Astrocyte of the spinal cord (primary cell): ENCODE measurements at regions not wholly inside any gene's neighbourhood (a gene's known extent, or its start where the extent isn't known, plus 50 kb on each side); places are given as distances from the start of the nearest gene placed in this dataset.
"Not testable (repeated sequence)": the region's sequence is repeated elsewhere in the genome, so short reads cannot be mapped to it uniquely, and the experiment has no call there.

Source experiments
- DNase-seq: peaks from one replicate; pipeline ENCODE4 v3.0.0; 2011; ENCODE audit warnings: low read depth, low spot score
- H3K4me3 ChIP-seq: 2 replicates; pipeline ENCODE4 v1.5.1; 2011; ENCODE audit warnings: low read depth, mild to moderate bottlenecking, low read length, moderate library complexity
- in situ Hi-C: cut with HindIII; loops from 2 replicates; pipeline ENCODE4 v1.10.0; 2017; ENCODE audit warnings: low sequenced_read_pairs
- TF ChIP-seq, protein P1 (sequence below): IDR thresholded peaks from 2 replicates; pipeline ENCODE4 v1.5.1; 2012; ENCODE audit warnings: low read depth, mild to moderate bottlenecking, low read length, inconsistent platforms

DNA sequence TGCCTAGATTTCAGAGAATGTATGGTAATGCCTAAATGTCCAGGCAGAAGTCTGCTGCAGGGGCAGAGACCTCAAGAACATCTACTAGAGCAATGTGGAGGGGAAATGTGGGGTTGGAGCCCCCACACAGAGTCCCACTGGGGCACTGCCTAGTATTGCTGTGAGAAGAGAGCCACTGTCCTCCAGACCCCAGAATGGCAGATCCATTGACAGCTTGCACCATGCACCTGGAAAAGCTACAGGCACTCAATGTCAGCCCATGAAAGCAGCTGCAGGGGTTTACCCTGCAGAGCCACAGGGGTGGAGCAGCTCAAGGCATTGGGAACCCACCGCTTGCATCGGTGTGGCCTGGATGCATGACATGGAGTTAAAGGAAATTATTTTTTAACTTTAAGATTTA is 314.1 kb downstream of the CYRIA start:
- no peak overlapping the region for H3K4me3 ChIP-seq
- no peak for DNase-seq
- in situ Hi-C loops: no loop called here
- TF ChIP-seq, protein P1, sequence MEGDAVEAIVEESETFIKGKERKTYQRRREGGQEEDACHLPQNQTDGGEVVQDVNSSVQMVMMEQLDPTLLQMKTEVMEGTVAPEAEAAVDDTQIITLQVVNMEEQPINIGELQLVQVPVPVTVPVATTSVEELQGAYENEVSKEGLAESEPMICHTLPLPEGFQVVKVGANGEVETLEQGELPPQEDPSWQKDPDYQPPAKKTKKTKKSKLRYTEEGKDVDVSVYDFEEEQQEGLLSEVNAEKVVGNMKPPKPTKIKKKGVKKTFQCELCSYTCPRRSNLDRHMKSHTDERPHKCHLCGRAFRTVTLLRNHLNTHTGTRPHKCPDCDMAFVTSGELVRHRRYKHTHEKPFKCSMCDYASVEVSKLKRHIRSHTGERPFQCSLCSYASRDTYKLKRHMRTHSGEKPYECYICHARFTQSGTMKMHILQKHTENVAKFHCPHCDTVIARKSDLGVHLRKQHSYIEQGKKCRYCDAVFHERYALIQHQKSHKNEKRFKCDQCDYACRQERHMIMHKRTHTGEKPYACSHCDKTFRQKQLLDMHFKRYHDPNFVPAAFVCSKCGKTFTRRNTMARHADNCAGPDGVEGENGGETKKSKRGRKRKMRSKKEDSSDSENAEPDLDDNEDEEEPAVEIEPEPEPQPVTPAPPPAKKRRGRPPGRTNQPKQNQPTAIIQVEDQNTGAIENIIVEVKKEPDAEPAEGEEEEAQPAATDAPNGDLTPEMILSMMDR: no peak

DNA sequence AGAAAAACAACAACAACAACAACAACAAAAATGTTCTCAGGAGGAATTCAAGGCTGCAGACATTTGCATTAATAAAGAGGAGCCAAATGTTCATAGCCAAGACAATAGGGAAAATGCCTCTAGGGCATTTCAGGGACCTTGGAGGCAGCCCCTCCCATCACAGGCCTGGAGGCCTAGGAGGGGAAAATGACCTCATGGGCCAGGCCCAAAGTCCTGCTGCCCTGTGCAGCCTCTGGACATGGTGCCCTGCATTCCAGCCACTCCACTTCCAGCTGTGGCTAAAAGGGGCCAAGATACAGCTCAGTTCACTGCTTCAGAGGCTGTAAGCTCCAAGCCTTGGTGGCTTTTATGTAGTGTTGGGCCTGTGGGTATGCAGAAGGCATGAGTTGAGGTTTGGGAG is 314.5 kb downstream of the CYRIA start:
- no peak for DNase-seq
- TF ChIP-seq, protein P1: no peak
- in situ Hi-C loops: no loop called here
- no peak overlapping the region for H3K4me3 ChIP-seq

DNA sequence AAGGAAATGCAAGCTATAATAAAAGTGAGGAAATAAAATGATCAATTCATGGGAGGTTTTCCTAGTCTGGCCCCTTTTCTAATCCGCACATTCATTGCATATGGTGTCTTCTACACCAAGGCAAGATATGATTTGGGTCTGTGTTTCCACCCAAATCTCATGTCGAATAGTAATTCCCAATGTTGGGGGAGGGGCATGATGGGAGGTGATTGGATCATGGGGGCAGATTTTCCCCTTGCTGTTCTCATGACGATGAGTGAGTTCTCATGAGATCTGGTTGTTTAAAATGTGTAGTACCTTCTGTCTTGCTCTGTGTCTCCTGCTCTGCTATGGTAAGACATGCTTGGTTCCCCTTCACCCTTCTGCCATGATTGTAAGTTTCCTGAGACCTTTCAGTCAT is 315.4 kb downstream of the CYRIA start:
- no peak for DNase-seq
- no peak overlapping the region for H3K4me3 ChIP-seq
- in situ Hi-C loops: no loop called here
- TF ChIP-seq, protein P1: no peak

DNA sequence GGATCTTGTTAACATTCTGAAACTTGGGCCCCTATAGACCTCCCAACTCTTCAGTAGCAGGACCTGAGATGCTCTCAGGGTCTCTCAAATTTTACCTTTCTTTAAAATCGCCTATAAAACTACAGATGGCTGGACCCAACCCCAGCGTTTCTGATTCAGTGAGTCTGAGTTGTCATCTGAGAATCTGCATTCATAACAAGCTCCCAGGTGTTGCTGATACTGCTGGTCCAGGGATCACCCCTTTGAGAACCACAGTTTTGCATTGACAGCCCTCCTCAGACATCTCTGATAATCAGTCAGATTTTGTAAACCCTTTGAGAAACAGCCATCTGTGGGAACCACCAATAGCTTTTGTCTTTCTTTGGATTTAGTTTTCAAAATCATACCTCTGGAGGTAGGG is 315.8 kb downstream of the CYRIA start:
- in situ Hi-C loops: no loop called here
- no peak for DNase-seq
- H3K4me3 ChIP-seq: no peak overlapping the region
- TF ChIP-seq, protein P1: no peak

DNA sequence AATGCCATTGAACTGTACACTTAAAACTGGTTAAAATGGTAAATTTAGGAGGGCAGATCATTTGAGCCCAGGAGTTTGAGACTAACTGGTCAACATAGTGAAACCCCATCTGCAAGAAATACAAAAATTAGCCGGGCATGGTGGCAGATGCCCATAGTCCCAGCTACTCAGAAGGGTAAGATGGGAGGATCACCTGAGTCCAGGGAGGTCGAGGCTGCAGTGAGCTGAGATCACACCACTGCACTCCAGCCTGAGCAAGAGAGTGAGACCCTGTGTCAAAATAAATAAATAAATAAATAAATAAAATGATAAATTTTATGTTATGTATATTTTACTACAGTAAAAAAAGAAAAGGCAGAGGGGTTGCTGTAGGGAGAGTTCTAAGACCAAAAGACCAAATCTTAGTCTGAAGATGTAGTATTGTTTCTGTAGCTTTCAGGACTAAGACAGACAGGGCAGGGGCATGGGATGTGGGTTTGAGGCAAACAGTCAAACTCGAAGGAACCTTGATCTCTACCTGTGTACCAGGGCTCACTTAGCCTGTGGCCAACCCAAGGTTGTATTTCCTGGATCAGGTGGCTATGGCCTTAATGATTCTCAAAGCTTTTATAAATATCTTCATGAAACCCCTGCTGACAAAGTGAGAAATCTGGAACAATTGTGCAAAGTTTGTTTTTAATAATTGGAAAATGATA is 316.7 kb downstream of the CYRIA start:
- no peak for DNase-seq
- in situ Hi-C loops: no loop called here
- TF ChIP-seq, protein P1: no peak
- H3K4me3 ChIP-seq: no peak overlapping the region

DNA sequence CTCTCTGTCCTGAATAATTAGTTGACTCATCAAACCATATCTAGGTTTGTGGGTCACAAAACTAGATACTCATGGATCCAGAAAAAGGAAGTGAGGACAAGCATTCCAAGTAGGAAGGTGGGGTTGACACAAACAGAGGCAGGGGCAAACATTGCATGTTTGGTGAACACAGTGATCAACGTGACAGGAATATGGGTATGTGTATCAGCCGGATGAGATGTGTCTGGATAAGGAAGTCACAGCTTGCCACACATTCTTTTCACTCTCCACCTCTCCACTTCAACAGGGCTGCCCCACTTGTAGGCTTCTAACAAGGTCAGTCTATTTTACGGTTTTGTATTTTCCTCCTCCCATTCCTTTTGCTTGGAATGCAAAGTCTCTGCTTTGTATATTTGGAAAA is 319.0 kb downstream of the CYRIA start:
- TF ChIP-seq, protein P1: no peak
- DNase-seq: no peak
- no peak overlapping the region for H3K4me3 ChIP-seq
- in situ Hi-C loops: no loop called here

DNA sequence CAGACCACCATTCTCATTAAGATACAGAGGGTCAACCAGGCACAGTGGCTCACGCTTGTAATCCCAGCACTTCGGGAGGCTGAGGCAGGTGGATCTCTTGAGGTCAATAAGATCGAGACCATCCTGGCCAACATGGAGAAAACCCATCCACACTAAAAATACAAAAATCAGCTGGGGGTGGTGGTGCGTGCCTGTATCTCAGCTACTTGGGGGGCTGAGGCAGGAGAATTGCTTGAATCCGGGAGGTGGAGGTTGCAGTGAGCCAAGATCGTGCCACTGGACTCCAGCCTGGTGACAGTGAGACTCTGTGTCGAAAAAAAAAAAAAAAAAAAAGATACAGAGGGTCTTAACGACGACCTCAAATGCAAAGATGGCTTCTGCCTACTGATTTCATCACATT is 320.4 kb downstream of the CYRIA start:
- DNase-seq, in situ Hi-C loops, H3K4me3 ChIP-seq: not testable (repeated sequence)
